GM12874 (cell line): ENCODE measurements at regions not wholly inside any gene's neighbourhood (a gene's known extent, or its start where the extent isn't known, plus 50 kb on each side); places are given as distances from the start of the nearest gene placed in this dataset.

ENCODE experiments used
- CTCF ChIP-seq: IDR thresholded peaks from 2 replicates; pipeline ENCODE4 v1.5.1; 2011; ENCODE audit warnings: low read depth, mild to moderate bottlenecking, control low read depth, low read length, moderate library complexity; ENCODE audit not compliant: insufficient read depth

DNA sequence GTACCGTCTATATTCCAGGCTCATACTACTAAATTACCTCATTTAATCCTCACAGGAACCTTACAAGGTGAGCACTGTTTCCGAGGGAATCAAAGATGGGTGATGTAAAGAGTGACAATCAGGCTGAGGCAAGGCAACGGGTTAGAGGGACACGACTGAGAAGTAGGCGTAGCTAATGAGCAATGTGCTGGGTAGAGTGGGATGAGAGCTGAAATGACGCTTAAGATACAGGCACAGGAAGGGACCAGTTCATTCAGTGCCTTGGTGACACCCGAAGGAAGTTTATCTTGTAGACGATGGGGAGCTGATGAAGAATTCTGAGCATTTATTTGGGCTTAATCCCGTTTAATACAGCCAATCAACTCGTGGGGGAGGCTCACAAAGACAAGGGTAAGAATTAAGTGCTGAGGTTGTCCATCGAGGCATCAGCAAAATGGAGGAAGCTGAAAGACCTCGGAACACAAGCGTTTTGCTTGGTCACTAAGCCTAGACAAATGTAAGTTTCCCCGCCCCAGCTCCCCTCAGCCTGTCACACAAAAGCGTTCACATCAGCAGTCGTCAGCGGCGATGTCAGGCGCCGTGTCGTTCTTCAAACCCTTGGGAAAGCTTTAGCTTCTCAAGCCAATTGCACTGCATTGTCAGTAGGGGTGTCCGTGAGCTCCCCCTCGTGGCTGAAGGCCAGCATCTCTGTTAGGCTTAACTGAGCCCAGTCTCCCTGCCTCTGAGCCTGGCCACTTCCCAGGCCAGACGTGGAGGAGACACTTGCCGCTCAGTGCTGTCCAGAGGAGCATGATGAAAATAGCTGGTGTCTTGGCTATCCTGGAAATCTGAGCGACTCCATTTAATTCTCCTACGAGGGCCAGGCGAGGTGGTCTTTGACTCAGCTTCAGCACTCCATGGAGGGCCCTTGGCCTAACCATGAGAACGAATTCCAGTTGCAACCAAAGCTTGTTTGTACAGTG is 288.5 kb upstream of the G2E3 start:
- peak; percentile 93 for TF ChIP-seq CTCF

GRCh38 chr14:30271811-30272323 is 287.1 kb upstream of the G2E3 start:
- TF ChIP-seq CTCF: no peak

GRCh38 chr14:30272848-30273832 is 285.8 kb upstream of the G2E3 start:
- no peak for TF ChIP-seq CTCF

DNA sequence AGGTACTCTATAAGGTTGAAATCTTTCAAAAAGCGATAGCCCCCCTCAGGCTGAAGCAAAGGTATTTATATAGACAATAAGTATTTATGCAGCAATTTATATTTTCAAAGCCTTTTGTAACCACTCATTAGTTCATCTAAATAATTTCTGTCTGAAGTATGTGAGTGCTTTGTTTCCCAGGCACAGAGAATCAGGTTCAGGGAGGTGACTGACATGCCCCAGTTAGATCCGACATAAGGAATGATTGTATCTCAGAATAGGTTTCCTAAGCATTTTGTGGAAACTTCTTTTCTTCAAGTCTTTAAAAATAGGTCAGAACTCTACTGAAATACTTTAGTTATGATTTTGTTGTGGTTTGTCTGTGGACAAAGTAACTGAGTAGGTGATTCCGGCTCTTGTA is 283.4 kb upstream of the G2E3 start:
- TF ChIP-seq CTCF: no peak

DNA sequence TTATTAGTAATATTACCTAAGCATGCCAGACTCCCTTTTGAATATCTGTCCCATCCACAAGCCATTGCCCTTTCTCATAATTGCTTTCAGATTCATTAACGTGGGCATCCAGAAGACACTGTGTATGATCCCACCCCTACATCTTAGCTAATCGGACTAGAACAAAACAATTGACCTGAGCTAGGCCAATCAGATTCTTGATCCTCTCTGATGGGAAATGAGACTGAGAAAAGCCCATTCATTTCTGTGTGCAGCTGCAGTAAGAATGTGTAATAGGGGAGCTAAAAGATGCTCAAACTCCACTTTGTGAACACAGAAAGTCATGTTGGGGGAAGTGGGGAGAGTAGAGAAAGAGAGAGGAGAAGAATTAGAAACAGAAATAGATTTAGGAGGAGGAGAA is 281.7 kb upstream of the G2E3 start:
- no peak for TF ChIP-seq CTCF

DNA sequence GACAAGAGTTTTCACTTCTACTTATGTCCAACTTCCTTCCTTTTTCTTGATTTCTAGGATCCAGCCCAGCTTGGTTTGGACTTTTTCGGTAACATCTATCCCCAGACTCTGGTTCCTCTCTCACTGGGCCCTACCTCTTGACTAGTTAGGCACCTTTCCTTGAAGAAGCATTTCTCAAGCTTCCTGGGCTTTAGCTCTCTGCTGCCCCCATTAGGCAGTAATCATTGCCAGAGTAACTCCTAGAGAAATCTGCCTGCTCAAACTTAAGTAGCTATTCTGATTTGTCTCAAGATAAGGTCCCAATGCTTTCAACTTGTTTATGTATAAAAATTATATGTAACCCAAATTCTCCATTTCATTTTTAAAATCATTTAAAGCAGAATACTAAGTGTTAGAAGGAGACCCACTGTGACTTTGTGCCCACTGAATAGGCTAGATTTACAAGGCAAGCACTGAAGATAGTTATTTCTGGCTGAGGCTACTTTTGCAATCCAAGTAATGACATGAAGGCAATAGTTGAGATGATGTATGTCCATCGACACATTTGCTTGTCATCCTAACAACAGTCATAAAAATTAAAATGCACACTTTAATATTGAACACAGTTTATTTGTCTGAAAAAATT is 275.0 kb upstream of the G2E3 start:
- peak; percentile 59 for TF ChIP-seq CTCF
